MM.1S (cell line): ENCODE measurements at regions not wholly inside any gene's neighbourhood (a gene's known extent, or its start where the extent isn't known, plus 50 kb on each side); places are given as distances from the start of the nearest gene placed in this dataset.

ENCODE experiments used
- DNase-seq: peaks from one replicate; pipeline ENCODE4 v3.0.0-alpha.2; 2015
- H2AFZ ChIP-seq: fragments of 300-600 bp; sonication (generic); 2 replicates; pipeline ENCODE4 v1.6.0; 2016; ENCODE audit warnings: antibody characterized with exemption, low read length
- H3F3A ChIP-seq: fragments of 300-600 bp; sonication (generic); 2 replicates; pipeline ENCODE4 v1.6.1; 2016; ENCODE audit warnings: mild to moderate bottlenecking, antibody characterized with exemption, low read length, moderate library complexity, mixed read lengths; ENCODE audit not compliant: insufficient read depth
- H3K27ac ChIP-seq: fragments of 300-600 bp; sonication (generic); 2 replicates; pipeline ENCODE4 v1.5.1; 2016; ENCODE audit warnings: mild to moderate bottlenecking, low read length
- H3K27me3 ChIP-seq: fragments of 300-600 bp; sonication (generic); replicated peaks from 2 replicates; pipeline ENCODE4 v1.6.0; 2016; ENCODE audit warnings: low read length; ENCODE audit not compliant: insufficient read depth
- H3K36me3 ChIP-seq: fragments of 300-600 bp; sonication (generic); replicated peaks from 2 replicates; pipeline ENCODE4 v1.6.1; 2016; ENCODE audit warnings: mild to moderate bottlenecking, low read length, mixed read lengths; ENCODE audit not compliant: insufficient read depth
- H3K4me1 ChIP-seq: fragments of 300-600 bp; sonication (generic); 2 replicates; pipeline ENCODE4 v1.6.1; 2016; ENCODE audit warnings: low read length, mixed read lengths
- H3K4me2 ChIP-seq: fragments of 300-600 bp; sonication (generic); 2 replicates; pipeline ENCODE4 v1.6.0; 2016; ENCODE audit warnings: low read depth, low read length
- H3K4me3 ChIP-seq: fragments of 300-600 bp; sonication (generic); 2 replicates; pipeline ENCODE4 v1.5.1; 2016; ENCODE audit warnings: low read length, mixed read lengths
- H3K79me2 ChIP-seq: fragments of 300-600 bp; sonication (generic); 2 replicates; pipeline ENCODE4 v1.6.1; 2016; ENCODE audit warnings: mixed run types, low read length, mixed read lengths
- H3K9ac ChIP-seq: fragments of 300-600 bp; sonication (generic); 2 replicates; pipeline ENCODE4 v1.6.1; 2016; ENCODE audit warnings: low read length, mixed read lengths
- H3K9me2 ChIP-seq: fragments of 300-600 bp; sonication (generic); replicated peaks from 2 replicates; pipeline ENCODE4 v1.6.1; 2016; ENCODE audit warnings: mild to moderate bottlenecking, low read length, mixed read lengths; ENCODE audit not compliant: insufficient read depth
- H3K9me3 ChIP-seq: fragments of 300-600 bp; sonication (generic); replicated peaks from 2 replicates; pipeline ENCODE4 v1.6.1; 2016; ENCODE audit warnings: mild to moderate bottlenecking, low read length, mixed read lengths; ENCODE audit not compliant: insufficient read depth
- H4K20me1 ChIP-seq: fragments of 300-600 bp; sonication (generic); 2 replicates; pipeline ENCODE4 v1.6.1; 2016; ENCODE audit warnings: mild to moderate bottlenecking, low read length, moderate library complexity, mixed read lengths; ENCODE audit not compliant: insufficient read depth
- CTCF ChIP-seq: fragments of 300-600 bp; sonication (generic); IDR thresholded peaks from 2 replicates; pipeline ENCODE4 v1.5.1; 2016; ENCODE audit warnings: antibody characterized with exemption, low read length, mixed read lengths
- EZH2 ChIP-seq: fragments of 300-600 bp; sonication (generic); optimal IDR thresholded peaks from 2 replicates; pipeline ENCODE3; 2017; ENCODE audit warnings: low read depth, mild to moderate bottlenecking, antibody characterized with exemption, low read length, mixed read lengths
- EZH2phosphoT487 ChIP-seq: fragments of 300-600 bp; sonication (generic); IDR thresholded peaks from 2 replicates; pipeline ENCODE4 v1.6.1; 2018; ENCODE audit warnings: antibody characterized with exemption, low read length

- Histone ChIP-seq H3K4me3 (no peak overlapping the region), H3K4me1 (no peaks in the 10 kb centered on the region), H3K9me2 (no peaks in the 10 kb centered on the region), H3F3A (no peaks in the 10 kb centered on the region), H3K9me3 (no peaks in the 10 kb centered on the region), H3K79me2 (no peaks in the 10 kb centered on the region), H4K20me1 (no peaks in the 10 kb centered on the region), H2AFZ (no peak overlapping the region), H3K36me3 (no peaks in the 10 kb centered on the region), H3K27me3 (no peaks in the 10 kb centered on the region), H3K9ac (no peak overlapping the region), H3K27ac (no peak overlapping the region), H3K4me2 (no peak overlapping the region)
- TF ChIP-seq EZH2phosphoT487 (no peak), CTCF (no peak), EZH2 (no peak)
- no peak for DNase-seq
Measured at GRCh38 chr4:173717581-173717980, 187.6 kb upstream of the HAND2 start.

- no peak overlapping the region for H3K4me2 ChIP-seq
- no peak overlapping the region for H3K4me3 ChIP-seq
- H3K79me2 ChIP-seq: no peaks in the 10 kb centered on the region
- H3K9me2 ChIP-seq: no peaks in the 10 kb centered on the region
- H3F3A ChIP-seq: no peaks in the 10 kb centered on the region
- no peaks in the 10 kb centered on the region for H4K20me1 ChIP-seq
- no peaks in the 10 kb centered on the region for H3K9me3 ChIP-seq
- TF ChIP-seq EZH2phosphoT487 (no peak), EZH2 (no peak), CTCF (no peak)
- no peak overlapping the region for H2AFZ ChIP-seq
- H3K27ac ChIP-seq: no peak overlapping the region
- H3K4me1 ChIP-seq: no peaks in the 10 kb centered on the region
- H3K9ac ChIP-seq: no peak overlapping the region
- H3K27me3 ChIP-seq: no peaks in the 10 kb centered on the region
- no peaks in the 10 kb centered on the region for H3K36me3 ChIP-seq
- no peak for DNase-seq
Measured at GRCh38 chr4:173714456-173714855, 184.4 kb upstream of the HAND2 start.

- Histone ChIP-seq H3K9me3 (no peaks in the 10 kb centered on the region), H3K79me2 (no peaks in the 10 kb centered on the region), H3K36me3 (no peaks in the 10 kb centered on the region), H3K4me3 (no peak overlapping the region), H3K9ac (no peak overlapping the region), H4K20me1 (no peaks in the 10 kb centered on the region), H3K4me2 (no peak overlapping the region), H3K4me1 (no peaks in the 10 kb centered on the region), H3K9me2 (no peaks in the 10 kb centered on the region), H3F3A (no peaks in the 10 kb centered on the region), H3K27ac (no peak overlapping the region), H3K27me3 (no peaks in the 10 kb centered on the region), H2AFZ (no peak overlapping the region)
- TF ChIP-seq CTCF (no peak), EZH2phosphoT487 (no peak), EZH2 (no peak)
- no peak for DNase-seq
Measured at GRCh38 chr4:173713026-173713425, 183.0 kb upstream of the HAND2 start.
